ENCODE measurements at regions not wholly inside any gene's neighbourhood (a gene's known extent, or its start where the extent isn't known, plus 50 kb on each side); places are given as distances from the start of the nearest gene placed in this dataset.

DNA sequence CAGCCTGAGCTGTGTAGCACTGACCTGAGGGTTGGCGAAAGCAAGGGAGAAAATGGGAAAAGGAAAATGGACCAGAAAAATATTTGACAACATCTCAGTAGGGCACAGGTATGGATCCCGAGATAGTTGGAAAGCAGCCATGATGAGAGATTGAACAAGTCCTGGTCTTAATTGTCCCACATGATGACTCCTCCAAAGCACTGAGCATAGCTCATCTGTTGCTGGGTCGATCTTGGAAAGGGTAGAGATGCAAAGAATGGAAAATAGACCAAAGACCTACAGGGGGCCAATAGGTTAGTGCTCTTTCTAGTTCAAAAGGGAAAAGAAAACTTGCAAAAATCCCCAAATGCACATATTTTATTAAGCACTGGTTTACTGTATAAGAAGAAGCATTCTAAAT, 251.9 kb downstream of the SEC23A start:
- DNase-seq (ENCODE audit: low spot score) = no peak
- TF ChIP-seq EZH2phosphoT487 (IDR thresholded peaks at IDR 0.05; ENCODE audit: borderline replicate concordance, low read depth, low read length) = no peak
- TF ChIP-seq, protein P1, sequence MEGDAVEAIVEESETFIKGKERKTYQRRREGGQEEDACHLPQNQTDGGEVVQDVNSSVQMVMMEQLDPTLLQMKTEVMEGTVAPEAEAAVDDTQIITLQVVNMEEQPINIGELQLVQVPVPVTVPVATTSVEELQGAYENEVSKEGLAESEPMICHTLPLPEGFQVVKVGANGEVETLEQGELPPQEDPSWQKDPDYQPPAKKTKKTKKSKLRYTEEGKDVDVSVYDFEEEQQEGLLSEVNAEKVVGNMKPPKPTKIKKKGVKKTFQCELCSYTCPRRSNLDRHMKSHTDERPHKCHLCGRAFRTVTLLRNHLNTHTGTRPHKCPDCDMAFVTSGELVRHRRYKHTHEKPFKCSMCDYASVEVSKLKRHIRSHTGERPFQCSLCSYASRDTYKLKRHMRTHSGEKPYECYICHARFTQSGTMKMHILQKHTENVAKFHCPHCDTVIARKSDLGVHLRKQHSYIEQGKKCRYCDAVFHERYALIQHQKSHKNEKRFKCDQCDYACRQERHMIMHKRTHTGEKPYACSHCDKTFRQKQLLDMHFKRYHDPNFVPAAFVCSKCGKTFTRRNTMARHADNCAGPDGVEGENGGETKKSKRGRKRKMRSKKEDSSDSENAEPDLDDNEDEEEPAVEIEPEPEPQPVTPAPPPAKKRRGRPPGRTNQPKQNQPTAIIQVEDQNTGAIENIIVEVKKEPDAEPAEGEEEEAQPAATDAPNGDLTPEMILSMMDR (conservative IDR thresholded peaks at IDR 0.05; ENCODE audit: low read length) = no peak
- no TSS peak for BruUV-seq (replicated peaks)
- Histone ChIP-seq H3K4me2 (ENCODE audit: low read length) (no peak overlapping the region), H3K9me2 (ENCODE audit: insufficient read depth, low read length) (no peaks in the 10 kb centered on the region), H3K36me3 (ENCODE audit: insufficient read depth, low read length) (no peaks in the 10 kb centered on the region), H3K9me3 (ENCODE audit: low read length) (no peaks in the 10 kb centered on the region), H4K20me1 (ENCODE audit: insufficient read depth, low read length) (no peaks in the 10 kb centered on the region), H3K27ac (ENCODE audit: low read depth, low read length, poor library complexity, severe bottlenecking) (no peak overlapping the region), H3K4me1 (ENCODE audit: insufficient read depth, low read length, poor library complexity, severe bottlenecking) (no peaks in the 10 kb centered on the region), H3K4me3 (ENCODE audit: low read depth, low read length, poor library complexity, severe bottlenecking) (no peak overlapping the region), H3K79me2 (ENCODE audit: insufficient read depth, low read depth, low read length) (no peaks in the 10 kb centered on the region), H2AFZ (ENCODE audit: low read length) (no peak overlapping the region)
- intact Hi-C loops (cut with micrococcal nuclease; ENCODE audit: unreplicated experiment) = no loop called here
- ChIA-PET POLR2A (no interaction called here), CTCF (ENCODE audit: unreplicated experiment) (no interaction called here)

- CTCF ChIA-PET (ENCODE audit: unreplicated experiment) = no interaction called here
- Histone ChIP-seq H3K9me2 (ENCODE audit: insufficient read depth, low read length) (no peaks in the 10 kb centered on the region), H3K36me3 (ENCODE audit: insufficient read depth, low read length) (no peaks in the 10 kb centered on the region), H3K9me3 (ENCODE audit: low read length) (no peaks in the 10 kb centered on the region), H4K20me1 (ENCODE audit: insufficient read depth, low read length) (no peaks in the 10 kb centered on the region), H2AFZ (ENCODE audit: low read length) (no peak overlapping the region), H3K4me3 (ENCODE audit: low read depth, low read length, poor library complexity, severe bottlenecking) (no peak overlapping the region), H3K27ac (ENCODE audit: low read depth, low read length, poor library complexity, severe bottlenecking) (no peak overlapping the region), H3K4me2 (ENCODE audit: low read length) (no peak overlapping the region), H3K4me1 (ENCODE audit: insufficient read depth, low read length, poor library complexity, severe bottlenecking) (no peaks in the 10 kb centered on the region), H3K79me2 (ENCODE audit: insufficient read depth, low read depth, low read length) (no peaks in the 10 kb centered on the region)
- intact Hi-C loops (cut with micrococcal nuclease; ENCODE audit: unreplicated experiment) = no loop called here
- POLR2A ChIA-PET = interaction anchor here (0.5 kb wide), 1 partner anchor 392 kb away, joined by 3 read pairs; no protein-coding TSS in a partner anchor
- no TSS peak for BruUV-seq (replicated peaks)
- TF ChIP-seq, protein P1 (conservative IDR thresholded peaks at IDR 0.05; ENCODE audit: low read length) = no peak
- TF ChIP-seq EZH2phosphoT487 (IDR thresholded peaks at IDR 0.05; ENCODE audit: borderline replicate concordance, low read depth, low read length) = no peak
- no peak for DNase-seq (ENCODE audit: low spot score)
Observed at GRCh38 chr14:38850664-38851063, 252.4 kb downstream of the SEC23A start.

- intact Hi-C loops (cut with micrococcal nuclease; ENCODE audit: unreplicated experiment) = no loop called here
Observed at GRCh38 chr14:38848243-38848935, 254.6 kb downstream of the SEC23A start.

More at GRCh38 chr14:38848243-38848935, 254.6 kb downstream of the SEC23A start:
- Histone ChIP-seq H3K79me2 (ENCODE audit: insufficient read depth, low read depth, low read length) (no peaks in the 10 kb centered on the region), H3K4me3 (ENCODE audit: low read depth, low read length, poor library complexity, severe bottlenecking) (no peak overlapping the region), H3K4me1 (ENCODE audit: insufficient read depth, low read length, poor library complexity, severe bottlenecking) (no peaks in the 10 kb centered on the region), H3K36me3 (ENCODE audit: insufficient read depth, low read length) (no peaks in the 10 kb centered on the region), H3K27ac (ENCODE audit: low read depth, low read length, poor library complexity, severe bottlenecking) (no peak overlapping the region), H3K9me2 (ENCODE audit: insufficient read depth, low read length) (no peaks in the 10 kb centered on the region), H2AFZ (ENCODE audit: low read length) (no peak overlapping the region), H3K9me3 (ENCODE audit: low read length) (no peaks in the 10 kb centered on the region), H3K4me2 (ENCODE audit: low read length) (no peak overlapping the region), H4K20me1 (ENCODE audit: insufficient read depth, low read length) (no peaks in the 10 kb centered on the region)
- ChIA-PET CTCF (ENCODE audit: unreplicated experiment) (no interaction called here), POLR2A (no interaction called here)
- DNase-seq (ENCODE audit: low spot score) = no peak
- TF ChIP-seq, protein P1 (conservative IDR thresholded peaks at IDR 0.05; ENCODE audit: low read length) = no peak
- no TSS peak for BruUV-seq (replicated peaks)

All from OCI-LY7 (cell line).